ENCODE measurements at regions not wholly inside any gene's neighbourhood (a gene's known extent, or its start where the extent isn't known, plus 50 kb on each side); places are given as distances from the start of the nearest gene placed in this dataset.

- peaks cover 7% of the 10 kb centered on the region for H3K27me3 Mint-ChIP-seq (ENCODE audit: unreplicated experiment)
- no peak overlapping the region for H3K4me3 Mint-ChIP-seq (ENCODE audit: unreplicated experiment)
- no peaks in the 10 kb centered on the region for H3K36me3 Mint-ChIP-seq (ENCODE audit: low read depth, unreplicated experiment)
- DNase-seq (ENCODE audit: low spot score) = no peak
- H3K27ac Mint-ChIP-seq (ENCODE audit: unreplicated experiment) = no peak overlapping the region
- no peaks in the 10 kb centered on the region for H3K9me3 Mint-ChIP-seq (ENCODE audit: unreplicated experiment)
- peaks cover 3% of the 10 kb centered on the region for H3K4me1 Mint-ChIP-seq (ENCODE audit: unreplicated experiment)
- TF ChIP-seq CTCF (IDR thresholded peaks at IDR 0.05; ENCODE audit: unreplicated experiment) = no peak
Measured at GRCh38 chr20:59386809-59387208, 86.4 kb downstream of the EDN3 start.

GRCh38 chr20:59387891-59388290 is 87.5 kb downstream of the EDN3 start:
- no peaks in the 10 kb centered on the region for H3K36me3 Mint-ChIP-seq (ENCODE audit: low read depth, unreplicated experiment)
- no peak for TF ChIP-seq CTCF (IDR thresholded peaks at IDR 0.05; ENCODE audit: unreplicated experiment)
- no peak overlapping the region for H3K27ac Mint-ChIP-seq (ENCODE audit: unreplicated experiment)
- peaks cover 3% of the 10 kb centered on the region for H3K4me1 Mint-ChIP-seq (ENCODE audit: unreplicated experiment)
- H3K4me3 Mint-ChIP-seq (ENCODE audit: unreplicated experiment) = no peak overlapping the region
- H3K9me3 Mint-ChIP-seq (ENCODE audit: unreplicated experiment) = no peaks in the 10 kb centered on the region
- DNase-seq (ENCODE audit: low spot score) = no peak
- peaks cover 7% of the 10 kb centered on the region for H3K27me3 Mint-ChIP-seq (ENCODE audit: unreplicated experiment)

DNA sequence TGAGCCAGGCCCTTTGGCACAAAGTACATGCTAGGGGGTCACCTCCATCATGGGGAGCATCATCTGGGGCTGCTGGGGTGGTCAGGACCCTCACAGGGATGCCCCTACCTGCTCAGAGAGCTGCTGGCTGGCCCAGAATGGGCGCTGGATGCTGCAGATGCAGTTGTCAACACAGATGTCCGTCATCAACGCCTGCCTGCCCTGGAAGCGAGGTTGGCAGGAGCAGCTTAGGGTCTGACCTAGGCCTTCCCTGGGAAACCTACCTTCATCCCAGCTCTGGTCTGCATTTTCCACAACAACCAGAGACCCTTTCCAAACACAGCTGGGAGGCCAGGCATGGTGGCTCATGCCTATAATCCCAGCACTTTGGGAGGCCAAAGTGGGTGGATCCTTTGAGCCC is 88.0 kb downstream of the EDN3 start:
- Mint-ChIP-seq H3K27ac (ENCODE audit: unreplicated experiment) (no peak overlapping the region), H3K36me3 (ENCODE audit: low read depth, unreplicated experiment) (no peaks in the 10 kb centered on the region), H3K27me3 (ENCODE audit: unreplicated experiment) (peaks cover 9% of the 10 kb centered on the region), H3K4me1 (ENCODE audit: unreplicated experiment) (peaks cover 3% of the 10 kb centered on the region), H3K4me3 (ENCODE audit: unreplicated experiment) (no peak overlapping the region), H3K9me3 (ENCODE audit: unreplicated experiment) (no peaks in the 10 kb centered on the region)
- TF ChIP-seq CTCF (IDR thresholded peaks at IDR 0.05; ENCODE audit: unreplicated experiment) = no peak
- no peak for DNase-seq (ENCODE audit: low spot score)

GRCh38 chr20:59390437-59390836 is 90.0 kb downstream of the EDN3 start:
- TF ChIP-seq CTCF (IDR thresholded peaks at IDR 0.05; ENCODE audit: unreplicated experiment) = no peak
- H3K27me3 Mint-ChIP-seq (ENCODE audit: unreplicated experiment) = peaks cover 6% of the 10 kb centered on the region
- no peaks in the 10 kb centered on the region for H3K36me3 Mint-ChIP-seq (ENCODE audit: low read depth, unreplicated experiment)
- no peak overlapping the region for H3K4me3 Mint-ChIP-seq (ENCODE audit: unreplicated experiment)
- H3K9me3 Mint-ChIP-seq (ENCODE audit: unreplicated experiment) = no peaks in the 10 kb centered on the region
- H3K27ac Mint-ChIP-seq (ENCODE audit: unreplicated experiment) = no peak overlapping the region
- DNase-seq (ENCODE audit: low spot score) = no peak
- H3K4me1 Mint-ChIP-seq (ENCODE audit: unreplicated experiment) = peaks cover 3% of the 10 kb centered on the region

DNA sequence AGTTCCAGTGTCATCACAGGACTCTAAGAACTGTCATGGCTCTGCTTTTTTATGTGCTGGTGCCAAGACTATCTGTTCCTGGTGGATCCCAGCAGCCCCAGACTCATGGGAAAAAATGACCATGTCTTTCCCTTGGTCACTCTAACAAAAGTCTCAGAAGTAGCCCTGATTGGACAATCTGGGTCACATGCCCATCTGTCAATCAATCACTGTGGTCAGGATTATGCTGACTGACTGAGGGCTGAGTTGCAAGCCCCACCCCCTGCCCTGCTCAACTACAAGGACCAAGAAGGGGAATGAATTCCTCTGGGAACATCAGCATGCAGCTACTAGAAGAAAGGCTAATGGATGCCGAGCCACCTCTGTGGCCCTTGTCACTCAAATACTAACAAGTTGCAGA is 91.6 kb downstream of the EDN3 start:
- H3K36me3 Mint-ChIP-seq (ENCODE audit: low read depth, unreplicated experiment) = no peaks in the 10 kb centered on the region
- no peaks in the 10 kb centered on the region for H3K9me3 Mint-ChIP-seq (ENCODE audit: unreplicated experiment)
- no peak overlapping the region for H3K4me3 Mint-ChIP-seq (ENCODE audit: unreplicated experiment)
- no peak for DNase-seq (ENCODE audit: low spot score)
- TF ChIP-seq CTCF (IDR thresholded peaks at IDR 0.05; ENCODE audit: unreplicated experiment) = no peak
- H3K4me1 Mint-ChIP-seq (ENCODE audit: unreplicated experiment) = peaks cover 3% of the 10 kb centered on the region
- H3K27ac Mint-ChIP-seq (ENCODE audit: unreplicated experiment) = no peak overlapping the region
- peaks cover 3% of the 10 kb centered on the region for H3K27me3 Mint-ChIP-seq (ENCODE audit: unreplicated experiment)
